Myocyte (in vitro differentiated cells): ENCODE measurements at regions not wholly inside any gene's neighbourhood (a gene's known extent, or its start where the extent isn't known, plus 50 kb on each side); places are given as distances from the start of the nearest gene placed in this dataset.
A peak's percentile ranks its signal among the peaks of the same experiment; 100 is the strongest.
"Not testable (repeated sequence)": the region's sequence is repeated elsewhere in the genome, so short reads cannot be mapped to it uniquely, and the experiment has no call there.

Experiments
- DNase-seq: peaks from one replicate; pipeline ENCODE4 v3.0.0-alpha.2; 2012; ENCODE audit warnings: low read depth

DNA sequence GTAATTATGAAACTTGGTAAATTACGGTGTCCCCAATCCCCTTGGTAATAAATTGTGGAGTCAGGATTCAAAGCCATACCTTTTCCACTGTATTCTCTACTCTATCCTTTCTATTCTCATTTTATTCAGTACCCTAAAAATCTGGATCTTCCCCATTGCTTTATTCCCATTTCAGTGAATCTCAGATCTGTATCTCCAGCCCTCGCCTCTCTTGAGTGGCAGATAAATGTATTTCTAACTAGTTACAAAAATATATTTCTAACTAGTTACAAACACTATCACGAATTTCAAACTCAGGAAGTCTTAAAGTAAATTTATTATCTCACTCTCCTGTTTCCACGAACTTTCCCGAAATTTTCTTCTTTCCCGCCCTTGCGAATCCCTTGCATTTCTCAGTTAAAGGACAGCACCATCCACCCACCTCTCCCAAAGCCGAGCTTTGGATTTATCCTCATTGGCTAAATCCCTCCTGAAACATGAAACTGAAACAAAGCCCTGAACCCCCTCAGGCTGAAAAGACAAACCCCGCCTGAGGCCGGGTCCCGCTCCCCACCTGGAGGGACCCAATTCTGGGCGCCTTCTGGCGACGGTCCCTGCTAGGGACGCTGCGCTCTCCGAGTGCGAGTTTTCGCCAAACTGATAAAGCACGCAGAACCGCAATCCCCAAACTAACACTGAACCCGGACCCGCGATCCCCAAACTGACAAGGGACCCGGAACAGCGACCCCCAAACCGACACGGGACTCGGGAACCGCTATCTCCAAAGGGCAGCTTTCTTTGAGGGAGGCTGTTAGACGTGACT, 164.3 kb upstream of the PABPC3 start:
- DNase-seq, result no peak

DNA sequence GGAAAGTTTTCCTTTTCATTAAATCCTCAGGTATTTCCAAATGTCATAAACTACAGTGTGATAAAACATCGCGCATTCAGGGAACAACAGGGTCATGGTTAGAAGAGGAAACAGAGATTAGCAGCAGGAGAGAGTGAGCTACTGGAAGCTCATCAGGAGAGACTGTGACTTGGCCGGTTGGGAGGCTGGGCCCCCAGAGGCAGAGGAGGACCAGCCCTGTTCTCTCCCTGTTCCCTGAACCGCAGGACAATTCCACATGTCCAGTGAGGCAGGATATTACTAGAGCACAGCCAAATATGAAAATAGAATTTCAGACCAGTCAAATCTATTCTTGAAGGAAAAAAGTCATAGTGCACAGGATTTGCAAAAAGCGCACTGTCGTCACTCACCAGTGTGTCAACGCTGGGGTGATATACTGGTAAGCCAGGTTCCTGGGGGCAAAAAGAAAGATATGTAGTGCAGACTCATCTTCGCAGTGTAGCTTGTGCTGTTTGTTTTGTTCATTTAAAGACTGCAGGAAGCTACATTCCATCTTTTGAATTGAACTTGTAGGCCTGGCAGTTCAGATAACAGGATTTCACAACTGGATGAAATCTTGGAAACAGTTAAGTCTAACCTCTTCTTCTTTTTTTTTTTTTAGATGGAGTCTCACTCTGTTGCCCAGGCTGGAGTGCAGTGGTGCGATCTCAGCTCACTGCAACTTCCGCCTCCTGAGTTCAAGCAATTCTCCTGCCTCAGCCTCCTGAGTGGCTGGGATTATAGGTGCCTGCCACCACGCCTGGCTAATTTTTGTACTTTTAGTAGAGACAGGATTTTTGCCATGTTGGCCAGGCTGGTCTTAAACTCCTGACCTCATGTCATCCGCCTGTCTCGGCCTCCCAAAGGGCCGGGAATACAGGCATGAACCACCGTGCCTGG, 162.6 kb upstream of the PABPC3 start:
- DNase-seq, result not testable (repeated sequence)

DNA sequence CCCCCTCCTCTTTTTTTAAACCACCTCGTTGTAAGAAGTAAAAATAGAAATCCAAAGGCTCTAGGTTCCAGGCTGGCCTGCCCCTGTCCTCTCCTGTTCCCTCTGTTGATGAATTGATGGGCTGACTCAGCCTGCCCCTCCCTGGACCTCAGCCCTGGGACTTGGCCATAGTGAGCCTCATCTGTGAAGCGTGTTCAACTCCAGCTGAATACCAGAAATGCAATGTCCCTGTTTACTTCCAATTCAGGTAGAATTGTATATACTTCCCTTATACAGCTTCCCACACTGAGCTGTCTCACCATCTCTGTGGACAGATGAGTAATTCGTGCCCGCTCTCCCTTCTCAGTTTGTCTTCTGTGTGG, 161.9 kb upstream of the PABPC3 start:
- DNase-seq, result not testable (repeated sequence)

DNA sequence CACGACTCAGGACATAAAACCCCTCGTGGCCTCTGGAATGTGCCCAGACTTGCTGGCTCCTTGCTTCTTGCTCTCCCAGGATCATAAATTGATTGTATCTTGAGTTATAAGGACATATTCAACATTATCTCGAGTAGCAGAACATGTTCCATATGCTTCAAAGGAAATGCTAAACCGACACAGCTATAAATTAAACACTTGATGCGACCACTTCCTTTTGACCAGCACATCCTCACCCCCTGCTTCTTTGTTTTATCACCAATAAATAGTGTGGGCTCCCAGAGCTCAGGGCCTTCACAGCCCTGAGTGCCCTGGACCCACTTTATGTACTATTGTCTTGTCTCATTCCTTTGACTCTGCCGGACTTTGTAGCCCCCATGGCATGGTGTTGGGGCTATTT, 157.0 kb upstream of the PABPC3 start:
- no peak for DNase-seq

DNA sequence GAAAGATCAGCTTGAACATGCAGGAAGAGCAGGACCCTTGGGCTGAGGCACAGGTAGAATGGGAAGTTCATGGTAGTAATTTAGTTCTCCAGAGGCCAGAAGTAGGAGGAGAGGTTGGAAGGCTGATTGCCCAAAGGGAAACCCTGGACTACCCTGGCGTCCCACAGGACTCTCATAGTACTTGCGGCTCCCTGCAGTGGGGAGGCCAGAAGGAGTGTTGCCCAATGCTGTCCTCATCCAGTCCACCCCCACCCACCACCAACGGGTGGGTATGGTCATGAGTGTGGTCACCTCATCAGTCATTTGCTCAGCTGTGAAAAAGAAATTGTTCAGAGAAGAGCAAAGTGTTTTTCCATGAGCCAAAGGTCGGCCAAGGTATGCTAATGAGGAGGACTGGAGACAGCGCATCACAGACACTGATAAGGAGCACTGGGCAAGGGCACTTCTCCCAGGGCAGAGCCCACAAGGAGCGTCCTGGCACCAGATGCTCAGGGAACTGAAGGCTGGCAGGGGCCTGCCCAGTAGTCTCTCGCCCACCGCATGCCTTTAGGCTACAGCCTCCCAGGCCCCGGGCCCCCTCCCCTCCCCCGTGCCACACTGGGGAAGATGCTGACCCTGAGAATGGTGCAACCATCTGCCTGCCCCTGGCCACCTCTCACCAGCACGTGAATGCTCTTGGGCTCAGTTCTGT, 154.8 kb upstream of the PABPC3 start:
- not testable (repeated sequence) for DNase-seq

DNA sequence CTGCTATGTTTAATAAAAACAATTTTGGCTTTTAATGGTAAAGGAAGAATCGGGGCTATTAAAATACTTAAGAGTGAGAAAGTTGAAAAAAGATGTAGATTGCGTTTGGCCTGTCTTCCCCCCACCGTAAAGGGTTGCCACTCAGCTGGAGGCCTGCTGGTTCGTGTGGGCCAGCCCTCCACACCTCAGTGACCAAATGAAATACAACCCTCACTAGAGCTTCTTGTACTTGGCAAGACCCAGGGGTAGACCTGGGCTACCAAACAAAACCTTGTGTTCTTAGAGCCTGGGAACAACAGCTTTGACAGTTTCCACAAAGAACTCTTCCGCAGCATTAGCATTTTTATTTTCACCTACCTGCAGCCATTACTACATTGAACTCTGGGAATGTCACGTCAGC, 152.8 kb upstream of the PABPC3 start:
- no peak for DNase-seq

DNA sequence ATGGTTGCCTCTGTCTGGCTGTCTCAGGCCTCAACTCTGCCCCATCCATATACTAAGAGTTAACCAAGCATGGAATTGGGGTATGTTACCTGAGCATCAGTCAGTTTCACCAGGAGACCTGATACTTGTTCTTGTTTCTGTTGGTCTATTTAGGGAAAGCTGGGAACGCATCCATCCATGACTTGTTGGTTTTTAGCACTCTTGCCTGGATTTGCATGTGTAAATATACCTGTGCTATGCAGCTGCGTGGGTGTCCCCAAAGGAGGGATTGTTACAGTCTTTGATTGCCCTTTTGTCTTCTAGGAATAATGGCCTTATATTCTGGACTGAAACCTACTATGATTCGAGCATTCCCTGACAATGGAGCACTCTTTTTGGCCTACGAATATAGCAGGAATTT, 151.9 kb upstream of the PABPC3 start:
- not testable (repeated sequence) for DNase-seq

DNA sequence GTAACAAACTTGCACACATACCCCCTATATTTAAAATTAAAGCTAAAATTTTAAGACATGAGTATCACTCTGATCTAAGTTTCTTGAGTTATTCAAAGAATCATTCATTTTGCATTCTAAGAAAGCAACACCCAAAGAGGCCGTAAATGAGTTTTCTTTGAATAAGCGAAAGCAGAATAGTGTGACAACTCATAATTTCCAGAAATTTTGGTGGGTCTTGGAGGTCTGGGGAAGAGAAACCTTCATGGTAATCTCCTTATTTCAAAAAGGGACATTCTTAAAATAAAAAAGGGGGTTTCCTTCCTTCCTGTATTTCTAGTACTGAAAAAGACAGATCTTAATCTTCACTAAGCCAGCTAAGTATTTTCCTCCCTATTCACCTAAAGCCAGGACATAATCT, 147.0 kb upstream of the PABPC3 start:
- not testable (repeated sequence) for DNase-seq

DNA sequence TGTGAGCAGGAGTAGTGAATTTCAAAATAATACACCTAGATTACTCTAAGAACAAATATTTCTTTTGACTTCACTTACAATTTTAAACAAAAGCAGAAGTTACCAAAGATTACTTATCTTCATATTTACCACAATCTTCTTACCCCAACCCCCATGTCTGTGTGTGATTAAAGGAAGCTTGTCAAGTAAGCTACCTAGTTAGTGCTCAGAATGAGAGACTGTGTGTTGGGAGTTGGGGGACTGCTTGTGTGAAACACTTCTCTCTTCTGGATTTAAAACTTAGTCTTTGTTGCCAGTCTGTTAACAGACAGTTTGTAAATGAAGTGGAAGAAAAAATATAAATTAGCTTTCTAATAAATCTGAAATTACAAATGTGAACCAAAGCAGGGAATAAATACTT, 145.3 kb upstream of the PABPC3 start:
- not testable (repeated sequence) for DNase-seq

DNA sequence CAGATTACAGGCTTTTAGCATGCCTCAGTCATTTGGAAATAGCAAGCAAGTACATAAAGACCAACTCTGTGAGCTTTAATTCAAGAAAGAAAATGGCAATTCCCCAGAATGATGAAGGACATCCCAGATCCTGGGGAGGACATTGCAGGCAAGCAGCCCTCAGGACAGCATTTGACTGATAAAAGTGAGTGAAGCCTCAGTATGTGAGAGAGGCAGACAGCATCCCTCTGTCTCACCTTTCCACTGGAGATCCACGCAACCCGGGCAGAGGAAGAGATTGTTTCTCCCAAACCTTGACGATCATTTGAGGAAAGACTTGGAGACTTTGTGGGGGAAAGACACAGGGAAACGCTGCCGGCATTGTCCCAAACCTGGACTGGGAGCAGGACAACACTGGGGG, 128.0 kb upstream of the PABPC3 start:
- DNase-seq, result not testable (repeated sequence)

DNA sequence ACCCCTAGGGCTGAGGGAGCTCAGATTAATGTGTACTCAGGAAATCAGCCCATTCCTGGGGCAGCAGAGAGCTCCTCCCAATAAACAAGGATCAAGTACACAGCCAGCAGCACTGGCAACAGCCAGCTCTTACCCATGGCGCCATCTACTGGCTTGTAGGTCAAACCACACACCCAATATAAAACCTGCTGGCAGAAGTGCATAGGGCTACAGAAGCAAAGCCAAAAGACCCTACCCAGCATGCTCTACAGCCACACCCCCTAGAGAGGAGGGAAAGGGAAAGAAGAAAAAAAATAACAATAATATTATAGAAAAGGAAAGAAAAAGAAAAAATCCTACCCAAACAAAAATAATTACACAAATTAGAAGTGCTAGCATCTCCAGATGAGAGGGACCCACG, 127.5 kb upstream of the PABPC3 start:
- peak; percentile 17 for DNase-seq

DNA sequence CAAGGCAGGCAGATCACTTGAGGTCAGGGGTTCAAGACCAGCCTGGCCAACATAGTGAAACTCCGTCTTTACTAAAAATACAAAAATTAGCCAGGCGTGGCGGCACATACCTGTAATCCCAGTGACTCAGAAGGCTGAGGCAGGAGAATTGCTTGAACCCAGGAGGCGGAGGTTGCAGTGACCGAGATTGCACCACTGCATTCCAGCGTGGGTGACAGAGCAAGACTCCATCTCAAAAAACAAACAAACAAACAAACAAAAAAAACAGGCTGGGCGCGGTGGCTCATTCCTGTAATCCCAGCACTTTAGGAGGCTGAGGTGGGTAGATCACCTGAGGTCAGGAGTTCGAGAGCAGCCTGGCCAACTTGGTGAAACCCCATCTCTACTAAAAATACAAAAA, 122.8 kb upstream of the PABPC3 start:
- DNase-seq, result not testable (repeated sequence)

DNA sequence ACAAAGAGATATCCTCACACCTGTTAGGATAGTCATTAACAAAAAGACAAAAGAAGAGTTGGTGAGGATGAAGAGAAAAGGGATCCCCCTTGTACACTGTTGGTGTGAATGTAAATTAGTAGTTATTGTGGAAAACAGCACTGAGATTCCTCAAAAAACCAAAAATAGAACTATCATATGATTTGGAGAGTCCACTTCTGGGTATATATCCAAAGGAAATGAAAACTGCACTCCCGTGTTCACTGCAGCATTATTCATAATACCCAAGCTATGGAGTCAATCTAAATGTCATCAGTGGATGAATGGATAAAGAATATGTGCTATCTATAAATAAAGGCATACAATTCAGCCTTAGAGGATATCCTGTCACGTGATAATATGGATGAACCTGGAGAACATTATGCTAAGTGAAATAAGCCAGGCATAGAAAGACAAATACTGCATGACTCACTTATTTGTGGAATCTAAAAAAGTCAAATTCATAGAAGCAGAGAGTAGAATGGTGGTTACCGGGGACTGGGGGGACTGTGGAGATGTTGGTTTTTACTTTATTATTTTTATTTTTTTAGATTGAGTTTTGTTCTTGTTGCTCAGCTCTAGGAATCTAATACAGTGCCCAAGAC, 114.6 kb upstream of the PABPC3 start:
- not testable (repeated sequence) for DNase-seq

DNA sequence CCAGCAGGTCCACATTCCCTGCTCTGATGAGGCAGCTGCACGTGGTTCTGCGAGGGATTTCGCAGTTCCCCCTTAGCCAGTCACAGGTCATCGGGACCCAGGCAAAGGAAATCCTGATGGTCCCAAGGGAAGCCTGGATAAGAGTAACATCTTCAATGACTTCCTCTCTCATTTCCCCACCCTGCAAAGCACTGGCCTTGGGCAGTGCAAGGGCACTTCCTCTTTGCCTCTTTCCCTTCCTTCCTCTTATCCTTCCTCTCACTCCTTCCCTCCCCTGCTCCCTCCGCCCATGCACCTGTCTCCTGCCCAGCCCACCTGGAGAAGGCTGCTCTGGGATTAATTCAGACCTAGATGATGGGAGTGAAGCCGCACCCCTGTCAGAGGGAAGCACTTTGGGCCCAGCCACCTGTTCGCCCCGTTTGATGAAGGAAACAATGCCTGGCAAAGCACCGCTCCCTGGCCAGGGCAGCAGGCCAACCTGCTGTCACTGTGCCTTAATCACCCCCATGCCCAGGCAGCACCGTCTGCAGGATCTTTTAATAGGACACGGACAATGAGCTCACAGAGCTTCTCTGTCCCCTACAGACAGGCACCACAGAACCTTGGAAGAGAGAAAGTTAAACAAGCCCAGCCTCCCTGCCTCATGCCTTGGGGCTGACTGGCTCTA, 113.5 kb upstream of the PABPC3 start:
- DNase-seq, result peak; percentile 85

DNA sequence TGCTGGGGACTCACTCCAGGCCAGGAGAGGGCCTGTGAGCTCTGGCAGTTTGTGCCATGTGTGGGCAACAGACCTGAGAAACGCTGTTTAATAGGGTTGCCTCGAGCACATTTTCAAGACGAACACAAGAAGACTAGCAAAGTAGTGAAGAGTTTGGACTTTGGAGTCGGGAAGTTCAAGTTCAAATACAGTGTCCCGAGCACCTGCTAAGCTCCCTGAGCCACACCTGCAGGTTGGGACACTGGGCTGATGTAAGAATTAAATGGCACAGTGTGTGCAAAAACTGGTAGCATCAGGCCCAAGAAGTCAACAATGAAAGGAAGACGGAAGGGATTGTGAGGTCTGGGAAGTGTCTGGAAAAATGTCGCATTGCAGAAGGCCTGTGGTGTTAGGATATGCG, 112.8 kb upstream of the PABPC3 start:
- DNase-seq, result no peak

DNA sequence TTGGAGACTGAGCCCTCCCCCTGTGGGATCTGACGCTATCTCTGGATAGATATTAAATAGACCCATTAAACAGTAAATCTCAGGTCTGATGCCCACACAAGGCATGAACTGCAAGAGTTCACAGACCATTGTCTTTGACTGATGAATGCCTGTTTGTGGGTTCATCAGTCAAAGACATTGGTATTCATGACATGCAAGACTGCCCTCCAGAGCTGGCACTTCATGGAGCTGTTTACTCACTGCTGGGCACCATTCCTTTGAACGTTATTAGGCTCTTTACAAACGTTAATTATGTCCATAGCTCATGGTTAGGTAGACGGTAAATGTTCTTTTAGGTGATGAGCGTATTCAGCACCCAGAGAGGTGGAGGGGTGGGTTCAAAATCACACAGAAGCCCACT, 111.8 kb upstream of the PABPC3 start:
- no peak for DNase-seq

DNA sequence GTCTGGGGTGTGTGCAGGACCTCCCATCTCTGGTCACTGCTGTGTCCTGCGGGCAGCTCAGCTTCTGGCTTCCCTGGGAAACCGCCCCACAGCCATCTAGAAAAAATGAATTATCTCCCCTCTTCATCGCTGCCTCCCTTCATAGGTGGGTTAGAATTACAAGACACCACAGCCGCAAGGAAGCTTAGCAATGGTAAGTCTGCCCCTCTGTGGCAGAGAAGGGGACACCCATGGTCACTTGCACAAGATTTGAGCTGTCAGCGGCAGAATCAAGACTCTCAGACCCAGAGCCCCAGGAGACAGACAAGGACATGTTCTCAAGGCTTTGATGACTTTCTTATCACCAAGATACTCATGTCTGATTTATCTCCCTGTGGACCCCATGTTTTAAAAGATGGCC, 110.8 kb upstream of the PABPC3 start:
- DNase-seq, result no peak

DNA sequence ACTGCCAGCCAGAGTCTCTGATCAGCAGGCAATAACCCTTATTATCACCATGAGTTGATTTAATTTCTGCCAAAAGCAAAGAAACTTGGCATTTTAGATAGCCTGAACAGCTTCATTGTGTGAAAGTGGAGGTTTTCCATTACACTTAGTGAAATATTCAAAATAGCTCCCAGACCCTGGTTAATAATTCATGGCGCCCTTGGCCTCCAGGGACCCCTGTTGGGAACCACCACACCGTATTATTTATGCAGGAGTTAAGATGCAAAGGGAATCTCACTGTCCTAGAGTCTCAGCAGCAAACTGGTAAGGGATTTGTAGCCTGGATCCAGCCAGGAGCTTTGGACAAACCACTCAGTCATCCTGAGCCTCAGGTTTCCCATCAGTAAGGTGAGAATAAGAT, 110.0 kb upstream of the PABPC3 start:
- DNase-seq, result no peak

DNA sequence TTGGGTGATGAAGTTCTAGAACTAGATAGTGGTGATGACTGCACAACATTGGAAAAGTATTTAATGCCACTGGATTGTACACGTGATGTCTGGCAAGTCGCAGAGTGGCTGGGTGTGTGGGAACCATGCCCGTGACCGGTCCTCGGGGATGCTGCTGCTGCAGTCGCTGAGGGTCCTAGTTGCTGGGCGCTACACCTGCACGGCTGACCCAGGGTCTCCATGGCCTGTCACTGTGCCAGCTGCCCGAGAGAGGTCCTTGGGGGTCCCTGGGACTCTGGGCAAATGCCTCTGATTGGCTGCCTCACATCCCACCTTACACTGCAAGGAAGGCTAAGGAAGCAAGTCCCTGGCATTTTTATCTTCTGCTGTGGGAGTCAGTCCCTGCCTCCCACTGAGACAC, 109.1 kb upstream of the PABPC3 start:
- no peak for DNase-seq

DNA sequence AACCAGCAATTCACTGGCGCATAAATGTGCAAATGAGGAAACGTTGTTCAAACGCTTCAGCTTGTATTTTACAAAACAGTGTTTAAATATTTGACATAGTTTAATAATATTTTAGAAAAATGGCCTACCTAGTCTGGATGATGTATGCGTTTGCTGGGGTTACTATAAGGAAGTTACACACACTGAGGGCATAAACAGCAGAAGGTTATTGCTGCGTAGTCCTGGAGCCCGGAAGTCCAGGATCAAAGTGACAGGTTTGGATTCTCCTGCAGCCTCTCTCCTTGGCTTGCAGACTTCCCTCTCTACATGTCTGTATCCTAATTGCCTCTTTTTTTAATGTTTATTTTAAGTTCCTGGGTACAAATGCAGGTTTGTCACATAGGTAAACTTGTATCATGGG, 106.0 kb upstream of the PABPC3 start:
- not testable (repeated sequence) for DNase-seq

DNA sequence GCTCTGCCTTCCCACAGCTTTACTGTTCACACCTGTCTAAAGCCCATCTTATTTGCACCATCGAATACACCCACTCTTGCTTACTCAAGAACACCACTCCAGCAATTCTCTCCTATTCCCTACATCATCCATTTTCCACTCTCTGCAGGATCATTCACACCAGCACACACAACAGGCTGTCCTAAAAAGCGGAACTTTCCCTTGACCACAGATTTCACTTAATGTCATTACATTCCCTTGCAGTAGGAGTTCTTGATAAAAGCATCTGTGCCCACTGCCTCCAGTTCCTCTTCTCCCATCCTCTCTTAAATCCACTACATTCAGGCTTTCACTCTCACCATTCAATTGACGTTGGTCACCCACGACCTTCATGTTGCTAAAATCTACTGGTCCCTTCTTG, 103.0 kb upstream of the PABPC3 start:
- DNase-seq, result not testable (repeated sequence)
